ENCODE measurements at regions not wholly inside any gene's neighbourhood (a gene's known extent, or its start where the extent isn't known, plus 50 kb on each side); places are given as distances from the start of the nearest gene placed in this dataset.

DNA sequence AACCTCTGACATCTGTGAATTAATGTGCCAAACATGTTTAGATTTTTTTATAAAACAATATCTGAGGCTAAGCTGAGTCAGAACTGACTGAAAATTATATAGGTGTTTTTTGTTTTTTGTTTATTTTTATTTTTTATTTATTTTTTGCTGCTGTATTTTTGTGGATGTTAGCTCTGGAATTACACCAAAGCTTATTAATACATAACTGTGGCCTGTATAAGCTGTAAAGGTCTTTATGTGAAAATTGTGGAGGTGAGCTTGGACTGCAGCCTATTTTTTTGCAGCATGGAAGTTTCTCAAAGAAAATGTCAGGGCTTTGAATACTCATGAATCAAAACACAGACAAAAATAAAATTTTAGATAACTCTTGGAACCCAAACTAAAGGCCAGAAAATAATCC, 199.8 kb downstream of the CHRM3 start:
- TF ChIP-seq, protein P1, sequence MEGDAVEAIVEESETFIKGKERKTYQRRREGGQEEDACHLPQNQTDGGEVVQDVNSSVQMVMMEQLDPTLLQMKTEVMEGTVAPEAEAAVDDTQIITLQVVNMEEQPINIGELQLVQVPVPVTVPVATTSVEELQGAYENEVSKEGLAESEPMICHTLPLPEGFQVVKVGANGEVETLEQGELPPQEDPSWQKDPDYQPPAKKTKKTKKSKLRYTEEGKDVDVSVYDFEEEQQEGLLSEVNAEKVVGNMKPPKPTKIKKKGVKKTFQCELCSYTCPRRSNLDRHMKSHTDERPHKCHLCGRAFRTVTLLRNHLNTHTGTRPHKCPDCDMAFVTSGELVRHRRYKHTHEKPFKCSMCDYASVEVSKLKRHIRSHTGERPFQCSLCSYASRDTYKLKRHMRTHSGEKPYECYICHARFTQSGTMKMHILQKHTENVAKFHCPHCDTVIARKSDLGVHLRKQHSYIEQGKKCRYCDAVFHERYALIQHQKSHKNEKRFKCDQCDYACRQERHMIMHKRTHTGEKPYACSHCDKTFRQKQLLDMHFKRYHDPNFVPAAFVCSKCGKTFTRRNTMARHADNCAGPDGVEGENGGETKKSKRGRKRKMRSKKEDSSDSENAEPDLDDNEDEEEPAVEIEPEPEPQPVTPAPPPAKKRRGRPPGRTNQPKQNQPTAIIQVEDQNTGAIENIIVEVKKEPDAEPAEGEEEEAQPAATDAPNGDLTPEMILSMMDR (IDR thresholded peaks at IDR 0.05; ENCODE audit: low read depth, low read length, missing control alignments) = no peak
- in situ Hi-C loops (cut with HindIII; ENCODE audit: low pct_ligation_motif_present, low sequenced_read_pairs) = no loop called here

DNA sequence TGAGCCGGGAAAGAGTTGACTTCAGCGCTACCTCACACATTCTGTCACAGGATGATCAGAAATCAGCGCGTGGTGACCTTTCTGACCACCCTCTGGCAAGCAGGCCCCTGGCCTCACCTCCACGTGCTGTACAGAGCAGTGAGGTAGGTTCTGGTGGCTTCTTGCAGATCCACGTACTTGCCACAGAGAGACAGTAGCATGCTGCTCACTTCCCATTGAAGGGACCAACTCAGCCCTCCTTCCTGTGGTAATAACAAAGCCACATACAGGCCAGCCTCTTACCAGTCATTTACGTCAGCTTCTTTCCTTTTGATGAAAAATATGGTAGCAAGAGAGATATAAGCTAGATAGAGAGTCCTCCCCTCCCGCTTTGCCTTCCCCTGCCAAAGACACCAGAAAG, 200.7 kb downstream of the CHRM3 start:
- TF ChIP-seq, protein P1 (IDR thresholded peaks at IDR 0.05; ENCODE audit: low read depth, low read length, missing control alignments) = no peak
- Histone ChIP-seq H3K36me3 (replicated peaks) (no peaks in the 10 kb centered on the region), H3K4me3 (ENCODE audit: low read depth, low read length) (no peak overlapping the region), H3K27me3 (replicated peaks) (no peaks in the 10 kb centered on the region), H3K27ac (no peak overlapping the region)
- no peak for DNase-seq
- in situ Hi-C loops (cut with HindIII; ENCODE audit: low pct_ligation_motif_present, low sequenced_read_pairs) = no loop called here

More for the DNA sequence above, 199.8 kb downstream of the CHRM3 start:
- Histone ChIP-seq H3K4me3 (ENCODE audit: low read depth, low read length) (no peak overlapping the region), H3K36me3 (replicated peaks) (no peaks in the 10 kb centered on the region), H3K27me3 (replicated peaks) (no peaks in the 10 kb centered on the region), H3K27ac (no peak overlapping the region)
- no peak for DNase-seq

DNA sequence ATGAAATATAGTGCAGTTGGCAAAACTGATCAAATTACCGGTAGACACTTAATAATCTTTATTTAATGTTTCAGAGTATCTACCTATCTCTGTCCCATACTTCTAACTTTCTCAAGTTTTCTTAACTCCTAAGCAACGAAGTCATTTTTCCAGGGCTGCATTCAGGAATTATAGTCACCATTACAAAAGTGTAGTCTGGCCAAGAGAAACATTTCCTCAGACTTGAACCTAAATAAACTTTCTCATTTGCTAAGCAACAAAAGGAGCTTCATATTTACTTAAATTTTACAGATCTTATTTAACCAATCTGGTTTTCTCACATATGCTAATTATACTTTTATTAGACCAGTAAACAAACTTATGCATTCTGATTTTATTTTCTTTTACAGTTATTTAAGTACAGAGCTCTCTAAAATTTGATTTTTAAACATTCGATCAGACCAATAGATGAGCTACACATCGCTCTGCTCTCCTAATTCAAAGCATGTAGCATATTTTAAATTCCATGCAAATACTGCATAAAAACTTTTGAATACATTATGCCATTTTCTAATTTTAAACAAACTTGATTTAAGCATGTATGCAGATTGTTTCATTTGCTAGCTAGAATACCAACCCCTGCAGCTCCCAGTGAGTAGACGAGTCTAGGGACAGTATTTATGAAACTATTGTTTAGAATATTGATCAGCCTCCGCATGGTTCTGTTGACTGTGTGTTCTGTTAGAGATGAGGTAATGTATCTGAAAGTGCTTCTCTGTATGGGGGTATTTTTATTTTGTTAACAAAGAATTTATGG, 201.4 kb downstream of the CHRM3 start:
- TF ChIP-seq, protein P1 (IDR thresholded peaks at IDR 0.05; ENCODE audit: low read depth, low read length, missing control alignments) = no peak
- in situ Hi-C loops (cut with HindIII; ENCODE audit: low pct_ligation_motif_present, low sequenced_read_pairs) = no loop called here
- no peak overlapping the region for H3K27ac ChIP-seq
- no peak for DNase-seq
- no peak overlapping the region for H3K4me3 ChIP-seq (ENCODE audit: low read depth, low read length)
- H3K36me3 ChIP-seq (replicated peaks) = no peaks in the 10 kb centered on the region
- H3K27me3 ChIP-seq (replicated peaks) = no peaks in the 10 kb centered on the region

DNA sequence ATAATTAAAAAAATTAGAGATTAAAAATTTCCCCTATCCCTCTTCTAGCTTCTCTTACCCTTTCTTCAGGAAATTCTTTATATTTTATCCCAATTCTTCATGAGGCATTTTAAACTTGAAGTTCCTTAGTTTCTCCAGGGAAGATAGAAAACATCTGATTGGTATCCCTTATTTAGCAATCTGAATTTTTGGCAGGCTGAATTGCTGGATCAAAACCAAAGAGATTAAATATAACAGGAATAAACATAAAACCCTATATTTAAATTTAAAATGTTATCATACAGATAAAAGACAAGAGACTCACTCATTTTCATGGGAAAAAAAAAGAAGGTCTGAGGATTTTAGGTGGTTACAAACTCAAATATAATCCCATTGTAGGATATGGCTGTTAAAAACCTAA, 204.2 kb downstream of the CHRM3 start:
- no peaks in the 10 kb centered on the region for H3K36me3 ChIP-seq (replicated peaks)
- DNase-seq = no peak
- H3K4me3 ChIP-seq (ENCODE audit: low read depth, low read length) = no peak overlapping the region
- TF ChIP-seq, protein P1 (IDR thresholded peaks at IDR 0.05; ENCODE audit: low read depth, low read length, missing control alignments) = no peak
- no peak overlapping the region for H3K27ac ChIP-seq
- in situ Hi-C loops (cut with HindIII; ENCODE audit: low pct_ligation_motif_present, low sequenced_read_pairs) = no loop called here
- no peaks in the 10 kb centered on the region for H3K27me3 ChIP-seq (replicated peaks)

DNA sequence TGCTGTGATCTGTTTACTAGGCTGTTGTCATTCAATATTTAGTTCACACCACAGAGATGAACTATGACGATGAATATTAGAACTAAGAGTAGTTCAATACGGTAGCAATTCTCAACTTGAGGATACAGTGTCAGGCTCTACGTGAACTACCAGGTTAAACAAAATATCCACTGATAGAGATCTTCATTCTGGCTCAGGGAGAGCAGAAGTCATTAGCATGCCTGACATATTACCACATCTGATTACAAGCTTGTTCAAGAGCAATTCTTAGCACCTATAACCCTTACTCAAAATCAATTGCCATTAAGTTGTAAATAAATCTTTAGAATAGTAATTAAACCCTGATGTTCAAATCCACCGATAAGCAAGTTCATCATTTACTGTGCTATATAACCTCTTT, 207.2 kb downstream of the CHRM3 start:
- Histone ChIP-seq H3K27ac (no peak overlapping the region), H3K4me3 (ENCODE audit: low read depth, low read length) (no peak overlapping the region), H3K36me3 (replicated peaks) (no peaks in the 10 kb centered on the region), H3K27me3 (replicated peaks) (no peaks in the 10 kb centered on the region)
- TF ChIP-seq, protein P1 (IDR thresholded peaks at IDR 0.05; ENCODE audit: low read depth, low read length, missing control alignments) = no peak
- DNase-seq = no peak
- in situ Hi-C loops (cut with HindIII; ENCODE audit: low pct_ligation_motif_present, low sequenced_read_pairs) = no loop called here

DNA sequence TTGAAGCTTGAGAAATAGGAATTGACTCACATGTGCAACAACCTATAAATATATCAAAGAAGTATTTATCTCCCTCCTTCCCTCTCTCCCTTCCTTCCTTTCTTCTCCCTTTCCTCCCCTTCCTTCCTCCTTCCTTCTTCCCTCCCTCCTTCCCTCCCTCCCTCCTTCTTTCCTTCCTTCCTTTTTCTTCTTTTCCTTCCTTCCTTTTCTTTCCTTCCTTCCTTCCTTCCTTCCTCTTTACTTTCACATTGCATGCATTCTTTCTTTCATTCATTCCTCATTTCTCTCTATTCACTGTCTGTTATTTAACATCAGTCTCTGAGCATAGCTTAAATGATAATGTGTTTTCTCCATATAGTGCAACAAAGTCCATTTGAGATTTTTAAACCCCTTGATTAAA, 214.2 kb downstream of the CHRM3 start:
- Histone ChIP-seq H3K27me3 (replicated peaks) (no peaks in the 10 kb centered on the region), H3K27ac (no peak overlapping the region), H3K4me3 (ENCODE audit: low read depth, low read length) (no peak overlapping the region), H3K36me3 (replicated peaks) (no peaks in the 10 kb centered on the region)
- TF ChIP-seq, protein P1 (IDR thresholded peaks at IDR 0.05; ENCODE audit: low read depth, low read length, missing control alignments) = no peak
- in situ Hi-C loops (cut with HindIII; ENCODE audit: low pct_ligation_motif_present, low sequenced_read_pairs) = no loop called here
- DNase-seq = no peak
